Uterus (tissue), 2 donors: ENCODE measurements at regions not wholly inside any gene's neighbourhood (a gene's known extent, or its start where the extent isn't known, plus 50 kb on each side); places are given as distances from the start of the nearest gene placed in this dataset.

Experiments used
- POLR2A ChIP-seq, 2 donors: fragments of 450-650 bp; IDR thresholded peaks; one replicate each; pipeline ENCODE4 v1.6.1; 2016; ENCODE audit warnings: antibody characterized with exemption in 2 of 2, mild to moderate bottlenecking in 1 of 2, moderate library complexity in 1 of 2
- TF ChIP-seq, protein P1 (sequence below), 4 experiments: fragments of 200-600 bp in 2 of 4; fragments of 450-650 bp in 2 of 4; sonication (generic) in 2 of 4; IDR thresholded peaks; one replicate each; pipeline ENCODE4 v1.5.1; 2016 to 2019; ENCODE audit warnings: antibody characterized with exemption in 4 of 4, mild to moderate bottlenecking in 2 of 4, moderate library complexity in 1 of 4

DNA sequence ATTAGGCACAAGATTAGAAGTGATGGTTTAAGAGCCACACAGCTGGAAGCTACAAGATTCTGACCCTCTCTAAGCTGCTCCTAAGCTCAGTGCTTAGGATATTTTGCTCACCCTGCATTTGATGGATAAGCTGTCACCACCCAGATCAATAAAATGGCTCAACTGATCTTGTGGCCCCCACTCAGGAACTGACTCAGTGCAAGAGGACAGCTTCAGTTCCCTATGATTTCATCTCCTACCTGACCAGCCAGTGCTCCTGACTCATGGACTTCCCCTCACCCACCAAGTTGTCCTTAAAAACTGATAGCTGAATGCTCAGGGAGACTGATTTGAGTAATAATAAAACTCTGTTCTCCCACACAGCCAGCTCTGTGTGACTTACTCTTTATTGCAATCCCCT lies 833.8 kb downstream of the GRID1 start:
- TF ChIP-seq, protein P1, sequence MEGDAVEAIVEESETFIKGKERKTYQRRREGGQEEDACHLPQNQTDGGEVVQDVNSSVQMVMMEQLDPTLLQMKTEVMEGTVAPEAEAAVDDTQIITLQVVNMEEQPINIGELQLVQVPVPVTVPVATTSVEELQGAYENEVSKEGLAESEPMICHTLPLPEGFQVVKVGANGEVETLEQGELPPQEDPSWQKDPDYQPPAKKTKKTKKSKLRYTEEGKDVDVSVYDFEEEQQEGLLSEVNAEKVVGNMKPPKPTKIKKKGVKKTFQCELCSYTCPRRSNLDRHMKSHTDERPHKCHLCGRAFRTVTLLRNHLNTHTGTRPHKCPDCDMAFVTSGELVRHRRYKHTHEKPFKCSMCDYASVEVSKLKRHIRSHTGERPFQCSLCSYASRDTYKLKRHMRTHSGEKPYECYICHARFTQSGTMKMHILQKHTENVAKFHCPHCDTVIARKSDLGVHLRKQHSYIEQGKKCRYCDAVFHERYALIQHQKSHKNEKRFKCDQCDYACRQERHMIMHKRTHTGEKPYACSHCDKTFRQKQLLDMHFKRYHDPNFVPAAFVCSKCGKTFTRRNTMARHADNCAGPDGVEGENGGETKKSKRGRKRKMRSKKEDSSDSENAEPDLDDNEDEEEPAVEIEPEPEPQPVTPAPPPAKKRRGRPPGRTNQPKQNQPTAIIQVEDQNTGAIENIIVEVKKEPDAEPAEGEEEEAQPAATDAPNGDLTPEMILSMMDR (IDR thresholded peaks at IDR 0.05) = no peak
- TF ChIP-seq POLR2A (IDR thresholded peaks at IDR 0.05) = no peak
